HCT116 (cell line): ENCODE measurements at regions not wholly inside any gene's neighbourhood (a gene's known extent, or its start where the extent isn't known, plus 50 kb on each side); places are given as distances from the start of the nearest gene placed in this dataset.

ENCODE experiments used
- ATAC-seq: fragments of 200-7000 bp; cut with Tn5 transposase; 2 replicates; pipeline ENCODE4 v1.9.1; 2020; ENCODE audit warnings: mild to moderate bottlenecking, moderate library complexity
- BruUV-seq: library from RNA; stranded (reverse); fragments of 400-500 nt; replicated peaks from 2 replicates; lab custom pipeline; 2021; lab: Mats Ljungman, UMichigan
- CTCF ChIA-PET: fragments of 300-600 bp; sonication (Branson Sonifier 250); formaldehyde crosslinking; loops from one replicate; lab custom pipeline; 2021; ENCODE audit warnings: antibody characterized with exemption; lab: Charles Lee
- POLR2A ChIA-PET: fragments of 300-600, 350-600 bp; sonication (Branson Sonifier 250); formaldehyde crosslinking; loops from one replicate; lab custom pipeline; 2021; ENCODE audit warnings: antibody characterized with exemption; lab: Charles Lee
- RAD21 ChIA-PET, 2 experiments: fragments of 300-600 bp; sonication (Branson Sonifier 250); formaldehyde crosslinking; loops; one replicate each; lab custom pipeline; 2023; ENCODE audit warnings: low total read pairs in 2 of 2; ENCODE audit not compliant: uncharacterized antibody in 2 of 2, unreplicated experiment in 2 of 2, low non-redundant PET in 1 of 2; lab: Charles Lee
- DNase-seq: peaks from one replicate; pipeline ENCODE4 v3.0.0-alpha.2; 2010; ENCODE audit warnings: low read depth, low spot score
- H2AFZ ChIP-seq: fragments of 200-600 bp; shearing (Covaris generic), sonication (generic); 2 replicates; pipeline ENCODE4 v1.6.1; 2017; ENCODE audit warnings: low read depth, mixed run types, mixed read lengths, antibody characterized with exemption, low read length; ENCODE audit not compliant: poor library complexity, severe bottlenecking
- H3K27ac ChIP-seq: 2 replicates; pipeline ENCODE4 v1.5.1; 2012; ENCODE audit warnings: low read depth, low read length
- H3K27me3 ChIP-seq: fragments of 200-600 bp; sonication (generic); 2 replicates; pipeline ENCODE4 v1.6.1; 2016; ENCODE audit warnings: mixed run types, low read length, mixed read lengths; ENCODE audit not compliant: insufficient read depth
- H3K36me3 ChIP-seq, 2 experiments: fragments of 200-500 bp in 1 of 2; fragments of 200-600 bp in 1 of 2; sonication (Bioruptor generic) in 1 of 2; sonication (generic) in 1 of 2; 2 replicates each; pipeline versions ENCODE4 v1.5.1 to v1.6.1; 2014 to 2016; ENCODE audit warnings: low read length in 2 of 2, inconsistent platforms in 1 of 2, mixed read lengths in 1 of 2, mixed run types in 1 of 2; ENCODE audit not compliant: insufficient read depth in 2 of 2, control insufficient read depth in 1 of 2
- H3K4me1 ChIP-seq, 2 experiments: fragments of 200-600 bp in 1 of 2; sonication (generic) in 1 of 2; 2 replicates each; pipeline versions ENCODE4 v1.5.1 to v1.6.1; 2012 to 2017; ENCODE audit warnings: low read length in 2 of 2, inconsistent platforms in 1 of 2, mild to moderate bottlenecking in 1 of 2, mixed read lengths in 1 of 2, mixed run types in 1 of 2, moderate library complexity in 1 of 2; ENCODE audit not compliant: insufficient read depth in 2 of 2, control insufficient read depth in 1 of 2
- H3K4me2 ChIP-seq: fragments of 200-600 bp; sonication (generic); 2 replicates; pipeline ENCODE4 v1.6.1; 2017; ENCODE audit warnings: mixed run types, low read length, mixed read lengths
- H3K4me3 ChIP-seq, 2 experiments: fragments of 200-600 bp in 1 of 2; sonication (generic) in 1 of 2; replicated peaks in 1 of 2; 2 replicates each; pipeline ENCODE4 v1.5.1; 2011 to 2016; ENCODE audit warnings: low read length in 2 of 2, control low read depth in 1 of 2, low read depth in 1 of 2, mild to moderate bottlenecking in 1 of 2, mixed read lengths in 1 of 2, mixed run types in 1 of 2
- H3K79me2 ChIP-seq: fragments of 200-600 bp; sonication (generic); 2 replicates; pipeline ENCODE4 v1.6.1; 2017; ENCODE audit warnings: mild to moderate bottlenecking, mixed run types, low read length, moderate library complexity, mixed read lengths; ENCODE audit not compliant: insufficient read depth
- H3K9ac ChIP-seq: fragments of 200-600 bp; sonication (generic); 2 replicates; pipeline ENCODE4 v1.6.1; 2016; ENCODE audit warnings: low read length, mixed read lengths
- H3K9me2 ChIP-seq: fragments of 200-600 bp; sonication (generic), shearing (Covaris generic); 2 replicates; pipeline ENCODE4 v1.6.1; 2017; ENCODE audit warnings: mixed run types, mild to moderate bottlenecking, moderate library complexity; ENCODE audit not compliant: insufficient read depth
- H3K9me3 ChIP-seq, 2 experiments: fragments of 200-500 bp in 1 of 2; fragments of 200-600 bp in 1 of 2; sonication (Bioruptor generic) in 1 of 2; sonication (generic) in 1 of 2; 2 replicates each; pipeline ENCODE4 v1.6.1; 2014 to 2017; ENCODE audit warnings: low read length in 2 of 2, mixed read lengths in 2 of 2, inconsistent platforms in 1 of 2, low read depth in 1 of 2, mild to moderate bottlenecking in 1 of 2, mixed run types in 1 of 2, moderate library complexity in 1 of 2; ENCODE audit not compliant: control insufficient read depth in 1 of 2, insufficient read depth in 1 of 2
- H4K20me1 ChIP-seq: fragments of 200-600 bp; sonication (generic), shearing (Covaris generic); 2 replicates; pipeline ENCODE4 v1.6.1; 2017; ENCODE audit warnings: mixed run types, mild to moderate bottlenecking, moderate library complexity; ENCODE audit not compliant: insufficient read depth
- CBX3 ChIP-seq: IDR thresholded peaks from 2 replicates; pipeline ENCODE4 v1.6.1; 2012; ENCODE audit warnings: low read depth
- ELF1 ChIP-seq: IDR thresholded peaks from 2 replicates; pipeline ENCODE4 v1.6.1; 2012; ENCODE audit warnings: low read depth, borderline replicate concordance
- EZH2 ChIP-seq: fragments of 200-600 bp; sonication (generic); IDR thresholded peaks from 2 replicates; pipeline ENCODE4 v1.6.1; 2017; ENCODE audit warnings: antibody characterized with exemption, mixed run types
- EZH2phosphoT487 ChIP-seq: fragments of 200-600 bp; IDR thresholded peaks from 2 replicates; pipeline ENCODE4 v1.6.1; 2018; ENCODE audit warnings: antibody characterized with exemption, borderline replicate concordance
- FOSL1 ChIP-seq: IDR thresholded peaks from 2 replicates; pipeline ENCODE4 v1.6.1; 2012; ENCODE audit warnings: low read depth
- JUND ChIP-seq: IDR thresholded peaks from 2 replicates; pipeline ENCODE4 v1.6.1; 2012
- MAX ChIP-seq: IDR thresholded peaks from 2 replicates; pipeline ENCODE4 v1.6.1; 2012
- POLR2A ChIP-seq: IDR thresholded peaks from 2 replicates; pipeline ENCODE4 v1.7.0; 2011; ENCODE audit warnings: borderline replicate concordance; ENCODE audit not compliant: insufficient read depth, insufficient read length; ENCODE audit errors: extremely low read depth
- RAD21 ChIP-seq: IDR thresholded peaks from 2 replicates; pipeline ENCODE4 v1.6.1; 2012; ENCODE audit warnings: low read depth, mild to moderate bottlenecking
- REST ChIP-seq: IDR thresholded peaks from 2 replicates; pipeline ENCODE4 v1.6.1; 2012; ENCODE audit warnings: low read depth
- SIN3A ChIP-seq: IDR thresholded peaks from 2 replicates; pipeline ENCODE4 v1.6.1; 2012; ENCODE audit warnings: low read depth
- SP1 ChIP-seq: IDR thresholded peaks from 2 replicates; pipeline ENCODE4 v1.6.1; 2012; ENCODE audit warnings: low read depth
- TCF7L2 ChIP-seq: IDR thresholded peaks from 2 replicates; pipeline ENCODE4 v1.7.0; 2011; ENCODE audit warnings: borderline replicate concordance, inconsistent platforms; ENCODE audit not compliant: insufficient read depth, insufficient read length; ENCODE audit errors: extremely low read depth
- YY1 ChIP-seq: IDR thresholded peaks from 2 replicates; pipeline ENCODE4 v1.6.1; 2011; ENCODE audit warnings: low read length, low read depth, moderate library complexity, mild to moderate bottlenecking; ENCODE audit not compliant: insufficient replicate concordance; ENCODE audit errors: extremely low read depth
- ZBTB33 ChIP-seq: IDR thresholded peaks from 2 replicates; pipeline ENCODE4 v1.6.1; 2011; ENCODE audit warnings: mild to moderate bottlenecking, low read length, moderate library complexity; ENCODE audit not compliant: insufficient replicate concordance; ENCODE audit errors: extremely low read depth
- ZNF274 ChIP-seq: fragments of 200-500 bp; sonication (Bioruptor generic); IDR thresholded peaks from 2 replicates; pipeline ENCODE4 v1.6.1; 2014; ENCODE audit warnings: mild to moderate bottlenecking, low read depth, low read length, inconsistent platforms
- intact Hi-C: fragments of 100-400 bp; cut with micrococcal nuclease; formaldehyde crosslinking; loops from 2 replicates; pipeline ENCODE4 v1.10.0; 2022

GRCh38 chr5:116773926-116774325, 199.3 kb upstream of the SEMA6A start:
- no peaks in the 10 kb centered on the region for H3K36me3 ChIP-seq
- DNase-seq: no peak
- H3K9me3 ChIP-seq: no peaks in the 10 kb centered on the region
- no peaks in the 10 kb centered on the region for H4K20me1 ChIP-seq
- BruUV-seq: no TSS peak
- H3K9ac ChIP-seq: no peak overlapping the region
- no peaks in the 10 kb centered on the region for H3K79me2 ChIP-seq
- RAD21 ChIA-PET: no interaction called here
- POLR2A ChIA-PET: no interaction called here
- TF ChIP-seq TCF7L2 (no peak), JUND (no peak)
- no peaks in the 10 kb centered on the region for H3K9me2 ChIP-seq
- H3K4me2 ChIP-seq: no peak overlapping the region
- no peaks in the 10 kb centered on the region for H3K4me1 ChIP-seq
- no peak overlapping the region for H3K27ac ChIP-seq
- intact Hi-C loops: no loop called here
- no peak for ATAC-seq
- CTCF ChIA-PET: no interaction called here
- no peak overlapping the region for H3K4me3 ChIP-seq
- H2AFZ ChIP-seq: no peak overlapping the region
- no peaks in the 10 kb centered on the region for H3K27me3 ChIP-seq

- TF ChIP-seq FOSL1: no peak
- TF ChIP-seq SP1: no peak
- no peak for TF ChIP-seq YY1
- TF ChIP-seq TCF7L2: no peak
- no peak for TF ChIP-seq REST
- no peak for TF ChIP-seq SIN3A
- TF ChIP-seq RAD21: no peak
- TF ChIP-seq JUND: no peak
- no peak for TF ChIP-seq ELF1
- TF ChIP-seq ZNF274: no peak
- no peak for TF ChIP-seq CBX3
- TF ChIP-seq POLR2A: no peak
- TF ChIP-seq EZH2phosphoT487: no peak
- no peak for TF ChIP-seq ZBTB33
- no peak for TF ChIP-seq MAX
- TF ChIP-seq EZH2: no peak
- no peaks in the 10 kb centered on the region for H3K9me2 ChIP-seq
- CTCF ChIA-PET: no interaction called here
- POLR2A ChIA-PET: no interaction called here
- H3K36me3 ChIP-seq: no peaks in the 10 kb centered on the region
- H3K9ac ChIP-seq: no peak overlapping the region
- no peaks in the 10 kb centered on the region for H4K20me1 ChIP-seq
- H2AFZ ChIP-seq: no peak overlapping the region
- H3K27ac ChIP-seq: no peak overlapping the region
- no peaks in the 10 kb centered on the region for H3K79me2 ChIP-seq
- no peaks in the 10 kb centered on the region for H3K9me3 ChIP-seq
- no peak overlapping the region for H3K4me3 ChIP-seq
- DNase-seq (no peak), ATAC-seq (no peak)
- RAD21 ChIA-PET: no interaction called here
- intact Hi-C loops: no loop called here
- H3K27me3 ChIP-seq: no peaks in the 10 kb centered on the region
- H3K4me1 ChIP-seq: no peaks in the 10 kb centered on the region
- no TSS peak for BruUV-seq
- no peak overlapping the region for H3K4me2 ChIP-seq
These were observed 198.2 kb upstream of the SEMA6A start for GRCh38 chr5:116772806-116773205.
